ENCODE measurements at regions not wholly inside any gene's neighbourhood (a gene's known extent, or its start where the extent isn't known, plus 50 kb on each side); places are given as distances from the start of the nearest gene placed in this dataset.

DNA sequence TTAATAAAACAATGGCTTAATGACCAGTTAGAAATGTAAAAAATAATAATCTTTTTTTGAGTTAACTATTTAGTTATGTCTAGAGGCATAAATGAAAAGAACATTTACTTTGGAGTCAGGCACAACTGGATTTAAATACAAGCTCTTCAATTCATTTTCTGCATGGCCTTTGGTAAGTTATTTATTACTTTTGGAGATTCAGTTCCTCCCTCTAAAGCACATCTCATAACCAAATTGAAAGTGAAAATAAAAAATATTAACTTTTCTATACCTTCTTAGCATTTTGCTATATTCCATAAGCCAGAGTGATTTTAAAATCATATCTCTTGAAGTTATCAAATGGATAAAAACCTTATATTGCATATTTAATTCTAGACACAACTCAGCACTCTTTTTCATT lies 434.9 kb upstream of the SMARCA2 start:
- Histone ChIP-seq H3K27ac (no peak overlapping the region), H3K9me3 (ENCODE audit: low read depth) (peaks cover 6% of the 10 kb centered on the region), H3K27me3 (no peaks in the 10 kb centered on the region), H3K4me2 (no peak overlapping the region), H3K79me2 (no peaks in the 10 kb centered on the region), H2AFZ (no peak overlapping the region), H3K4me1 (ENCODE audit: insufficient read depth) (no peaks in the 10 kb centered on the region), H4K20me1 (ENCODE audit: insufficient read depth, poor library complexity, severe bottlenecking) (no peaks in the 10 kb centered on the region), H3K4me3 (no peak overlapping the region), H3K36me3 (replicated peaks; ENCODE audit: insufficient read depth, low read depth) (no peaks in the 10 kb centered on the region), H3K9me2 (replicated peaks; ENCODE audit: insufficient read depth) (no peaks in the 10 kb centered on the region)
- DNase-seq (ENCODE audit: low spot score), result no peak
- TF ChIP-seq EZH2 (IDR thresholded peaks at IDR 0.05; ENCODE audit: borderline replicate concordance), result no peak
- no peak for TF ChIP-seq EZH2phosphoT487 (IDR thresholded peaks at IDR 0.05; ENCODE audit: low read depth, severe bottlenecking, unreplicated experiment)
- TF ChIP-seq, protein P1, sequence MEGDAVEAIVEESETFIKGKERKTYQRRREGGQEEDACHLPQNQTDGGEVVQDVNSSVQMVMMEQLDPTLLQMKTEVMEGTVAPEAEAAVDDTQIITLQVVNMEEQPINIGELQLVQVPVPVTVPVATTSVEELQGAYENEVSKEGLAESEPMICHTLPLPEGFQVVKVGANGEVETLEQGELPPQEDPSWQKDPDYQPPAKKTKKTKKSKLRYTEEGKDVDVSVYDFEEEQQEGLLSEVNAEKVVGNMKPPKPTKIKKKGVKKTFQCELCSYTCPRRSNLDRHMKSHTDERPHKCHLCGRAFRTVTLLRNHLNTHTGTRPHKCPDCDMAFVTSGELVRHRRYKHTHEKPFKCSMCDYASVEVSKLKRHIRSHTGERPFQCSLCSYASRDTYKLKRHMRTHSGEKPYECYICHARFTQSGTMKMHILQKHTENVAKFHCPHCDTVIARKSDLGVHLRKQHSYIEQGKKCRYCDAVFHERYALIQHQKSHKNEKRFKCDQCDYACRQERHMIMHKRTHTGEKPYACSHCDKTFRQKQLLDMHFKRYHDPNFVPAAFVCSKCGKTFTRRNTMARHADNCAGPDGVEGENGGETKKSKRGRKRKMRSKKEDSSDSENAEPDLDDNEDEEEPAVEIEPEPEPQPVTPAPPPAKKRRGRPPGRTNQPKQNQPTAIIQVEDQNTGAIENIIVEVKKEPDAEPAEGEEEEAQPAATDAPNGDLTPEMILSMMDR (IDR thresholded peaks at IDR 0.05; ENCODE audit: poor library complexity), result no peak

DNA sequence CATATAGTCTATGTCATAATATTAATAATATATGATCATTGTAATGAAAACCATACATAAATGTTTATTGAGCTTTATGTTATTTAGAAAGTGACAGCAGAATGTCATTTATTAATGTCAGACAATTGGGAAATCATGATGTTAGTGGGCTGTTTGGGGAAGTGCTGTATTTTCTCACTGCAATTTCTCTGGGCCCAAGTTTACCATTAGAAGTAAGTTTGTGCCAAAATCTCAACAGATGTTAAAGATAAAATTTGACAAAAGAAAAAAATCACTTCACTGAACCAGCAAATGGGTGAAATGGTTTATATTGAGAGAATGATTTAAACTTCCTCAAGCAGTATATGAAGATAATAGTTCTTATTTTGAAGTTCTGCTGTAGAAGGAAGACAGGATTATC lies 433.2 kb upstream of the SMARCA2 start:
- no peaks in the 10 kb centered on the region for H3K79me2 ChIP-seq
- H2AFZ ChIP-seq, result no peak overlapping the region
- H3K27ac ChIP-seq, result no peak overlapping the region
- H3K9me2 ChIP-seq (replicated peaks; ENCODE audit: insufficient read depth), result no peaks in the 10 kb centered on the region
- TF ChIP-seq, protein P1 (IDR thresholded peaks at IDR 0.05; ENCODE audit: poor library complexity), result no peak
- TF ChIP-seq EZH2 (IDR thresholded peaks at IDR 0.05; ENCODE audit: borderline replicate concordance) (no peak), EZH2phosphoT487 (IDR thresholded peaks at IDR 0.05; ENCODE audit: low read depth, severe bottlenecking, unreplicated experiment) (no peak)
- DNase-seq (ENCODE audit: low spot score), result no peak
- no peaks in the 10 kb centered on the region for H3K36me3 ChIP-seq (replicated peaks; ENCODE audit: insufficient read depth, low read depth)
- no peak overlapping the region for H3K4me3 ChIP-seq
- H3K4me1 ChIP-seq (ENCODE audit: insufficient read depth), result no peaks in the 10 kb centered on the region
- H3K4me2 ChIP-seq, result no peak overlapping the region
- H3K27me3 ChIP-seq, result no peaks in the 10 kb centered on the region
- no peaks in the 10 kb centered on the region for H4K20me1 ChIP-seq (ENCODE audit: insufficient read depth, poor library complexity, severe bottlenecking)
- H3K9me3 ChIP-seq (ENCODE audit: low read depth), result peaks cover 6% of the 10 kb centered on the region

DNA sequence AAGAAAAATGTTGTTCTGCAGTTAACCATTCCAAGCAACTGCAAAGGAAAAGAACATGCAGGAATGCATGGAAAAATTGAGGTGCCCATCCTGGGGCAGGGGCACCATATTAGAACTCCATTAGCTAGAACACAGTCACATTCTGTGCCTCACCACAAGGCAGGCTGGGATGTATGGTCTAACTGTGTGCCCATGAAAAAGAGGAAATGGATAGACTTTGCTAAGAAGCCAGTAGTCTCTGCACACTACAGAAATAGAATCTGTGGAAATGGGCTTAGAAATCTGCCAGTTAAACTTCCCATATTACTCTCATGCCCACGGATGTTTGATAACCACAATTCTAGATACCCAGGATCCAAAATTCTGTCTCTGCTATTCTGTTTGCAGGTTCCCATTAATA lies 423.8 kb upstream of the SMARCA2 start:
- H3K36me3 ChIP-seq (replicated peaks; ENCODE audit: insufficient read depth, low read depth), result no peaks in the 10 kb centered on the region
- 54% methylated on average over 1 of the region's 1 CpG for WGBS (ENCODE audit: low lambda C conversion rate, missing lambda C conversion rate)
- H3K27ac ChIP-seq, result no peak overlapping the region
- DNase-seq (ENCODE audit: low spot score), result no peak
- no peak overlapping the region for H2AFZ ChIP-seq
- no peak overlapping the region for H3K4me2 ChIP-seq
- H3K9me3 ChIP-seq (ENCODE audit: low read depth), result no peaks in the 10 kb centered on the region
- no peaks in the 10 kb centered on the region for H4K20me1 ChIP-seq (ENCODE audit: insufficient read depth, poor library complexity, severe bottlenecking)
- no peaks in the 10 kb centered on the region for H3K79me2 ChIP-seq
- H3K4me3 ChIP-seq, result no peak overlapping the region
- no peaks in the 10 kb centered on the region for H3K4me1 ChIP-seq (ENCODE audit: insufficient read depth)
- H3K27me3 ChIP-seq, result no peaks in the 10 kb centered on the region
- TF ChIP-seq, protein P1 (IDR thresholded peaks at IDR 0.05; ENCODE audit: poor library complexity), result no peak
- TF ChIP-seq EZH2phosphoT487 (IDR thresholded peaks at IDR 0.05; ENCODE audit: low read depth, severe bottlenecking, unreplicated experiment) (no peak), EZH2 (IDR thresholded peaks at IDR 0.05; ENCODE audit: borderline replicate concordance) (no peak)
- no peaks in the 10 kb centered on the region for H3K9me2 ChIP-seq (replicated peaks; ENCODE audit: insufficient read depth)

DNA sequence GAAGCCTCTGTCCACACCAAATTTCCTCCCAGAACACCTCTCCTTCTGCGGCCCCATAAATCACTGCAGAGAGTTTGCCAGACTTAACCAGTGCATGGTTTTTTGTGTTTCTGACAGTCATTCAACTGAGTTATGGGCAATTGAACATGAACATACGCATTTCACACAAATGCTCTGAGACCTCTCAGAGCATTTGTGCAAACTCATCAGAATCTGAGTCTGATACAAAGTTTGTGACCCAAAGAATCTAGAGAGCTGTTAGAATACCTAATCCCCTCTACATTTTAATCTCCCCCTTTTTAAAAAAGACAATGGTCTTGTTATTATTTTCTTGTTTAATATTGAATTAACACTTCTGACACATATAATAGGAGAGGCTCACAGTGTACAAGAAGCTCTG lies 416.9 kb upstream of the SMARCA2 start:
- H3K4me1 ChIP-seq (ENCODE audit: insufficient read depth), result no peaks in the 10 kb centered on the region
- no peak overlapping the region for H3K4me3 ChIP-seq
- H3K36me3 ChIP-seq (replicated peaks; ENCODE audit: insufficient read depth, low read depth), result no peaks in the 10 kb centered on the region
- H2AFZ ChIP-seq, result no peak overlapping the region
- no peaks in the 10 kb centered on the region for H3K79me2 ChIP-seq
- H3K9me3 ChIP-seq (ENCODE audit: low read depth), result no peaks in the 10 kb centered on the region
- H4K20me1 ChIP-seq (ENCODE audit: insufficient read depth, poor library complexity, severe bottlenecking), result no peaks in the 10 kb centered on the region
- H3K27me3 ChIP-seq, result no peaks in the 10 kb centered on the region
- H3K27ac ChIP-seq, result no peak overlapping the region
- no peak for DNase-seq (ENCODE audit: low spot score)
- 62% methylated on average over 2 of the region's 2 CpGs for WGBS (ENCODE audit: low lambda C conversion rate, missing lambda C conversion rate)
- no peak overlapping the region for H3K4me2 ChIP-seq
- TF ChIP-seq EZH2phosphoT487 (IDR thresholded peaks at IDR 0.05; ENCODE audit: low read depth, severe bottlenecking, unreplicated experiment) (no peak), EZH2 (IDR thresholded peaks at IDR 0.05; ENCODE audit: borderline replicate concordance) (no peak)
- TF ChIP-seq, protein P1 (IDR thresholded peaks at IDR 0.05; ENCODE audit: poor library complexity), result no peak
- no peaks in the 10 kb centered on the region for H3K9me2 ChIP-seq (replicated peaks; ENCODE audit: insufficient read depth)

All from hepatocyte (in vitro differentiated cells).